ENCODE measurements at regions not wholly inside any gene's neighbourhood (a gene's known extent, or its start where the extent isn't known, plus 50 kb on each side); places are given as distances from the start of the nearest gene placed in this dataset.
"Not testable (repeated sequence)": the region's sequence is repeated elsewhere in the genome, so short reads cannot be mapped to it uniquely, and the experiment has no call there.

GRCh38 chrX:131595120-131595519, 51.2 kb downstream of the OR13H1 start:
- DNase-seq = no peak

- no peak for DNase-seq
These were observed 64.0 kb downstream of the OR13H1 start for GRCh38 chrX:131607792-131608369.

- DNase-seq = no peak
These were observed 65.6 kb downstream of the OR13H1 start for GRCh38 chrX:131609480-131609879.

- DNase-seq = no peak
These were observed 69.4 kb downstream of the OR13H1 start for GRCh38 chrX:131613260-131613659.

GRCh38 chrX:131614241-131614640, 70.4 kb downstream of the OR13H1 start:
- no peak for DNase-seq

GRCh38 chrX:131617182-131617581, 73.3 kb downstream of the OR13H1 start:
- DNase-seq = no peak

GRCh38 chrX:131621650-131622049, 77.8 kb downstream of the OR13H1 start:
- no peak for DNase-seq

GRCh38 chrX:131626681-131627296, 82.9 kb downstream of the OR13H1 start:
- DNase-seq = no peak

GRCh38 chrX:131630534-131630933, 86.7 kb downstream of the OR13H1 start:
- DNase-seq = no peak

GRCh38 chrX:131633285-131633917, 89.5 kb downstream of the OR13H1 start:
- peak; percentile 2 for DNase-seq

GRCh38 chrX:131634900-131635299, 91.0 kb downstream of the OR13H1 start:
- no peak for DNase-seq

GRCh38 chrX:131646106-131646505, 102.2 kb downstream of the OR13H1 start:
- no peak for DNase-seq

GRCh38 chrX:131649741-131650140, 105.9 kb downstream of the OR13H1 start:
- no peak for DNase-seq

GRCh38 chrX:131650637-131651410, 107.0 kb downstream of the OR13H1 start:
- no peak for DNase-seq

GRCh38 chrX:131663726-131664125, 119.9 kb downstream of the OR13H1 start:
- DNase-seq = not testable (repeated sequence)

- DNase-seq = no peak
These were observed 127.9 kb downstream of the OR13H1 start for GRCh38 chrX:131671735-131672134.

GRCh38 chrX:131675596-131676194, 131.8 kb downstream of the OR13H1 start:
- no peak for DNase-seq

GRCh38 chrX:131677655-131678628, 134.1 kb downstream of the OR13H1 start:
- peak; percentile 35 for DNase-seq

GRCh38 chrX:131682735-131683134, 138.9 kb downstream of the OR13H1 start:
- not testable (repeated sequence) for DNase-seq

- no peak for DNase-seq
These were observed 149.5 kb downstream of the OR13H1 start for GRCh38 chrX:131693359-131693758.

GRCh38 chrX:131696989-131697388, 153.1 kb downstream of the OR13H1 start:
- not testable (repeated sequence) for DNase-seq

- DNase-seq = no peak
These were observed 159.8 kb downstream of the OR13H1 start for GRCh38 chrX:131703646-131704045.
